ENCODE measurements at regions not wholly inside any gene's neighbourhood (a gene's known extent, or its start where the extent isn't known, plus 50 kb on each side); places are given as distances from the start of the nearest gene placed in this dataset.
A peak's percentile ranks its signal among the peaks of the same experiment; 100 is the strongest.

GRCh38 chr2:6789559-6790138, 76.1 kb downstream of the CMPK2 start:
- DNase-seq (ENCODE audit: low read depth) = no peak
- TF ChIP-seq, protein P1, sequence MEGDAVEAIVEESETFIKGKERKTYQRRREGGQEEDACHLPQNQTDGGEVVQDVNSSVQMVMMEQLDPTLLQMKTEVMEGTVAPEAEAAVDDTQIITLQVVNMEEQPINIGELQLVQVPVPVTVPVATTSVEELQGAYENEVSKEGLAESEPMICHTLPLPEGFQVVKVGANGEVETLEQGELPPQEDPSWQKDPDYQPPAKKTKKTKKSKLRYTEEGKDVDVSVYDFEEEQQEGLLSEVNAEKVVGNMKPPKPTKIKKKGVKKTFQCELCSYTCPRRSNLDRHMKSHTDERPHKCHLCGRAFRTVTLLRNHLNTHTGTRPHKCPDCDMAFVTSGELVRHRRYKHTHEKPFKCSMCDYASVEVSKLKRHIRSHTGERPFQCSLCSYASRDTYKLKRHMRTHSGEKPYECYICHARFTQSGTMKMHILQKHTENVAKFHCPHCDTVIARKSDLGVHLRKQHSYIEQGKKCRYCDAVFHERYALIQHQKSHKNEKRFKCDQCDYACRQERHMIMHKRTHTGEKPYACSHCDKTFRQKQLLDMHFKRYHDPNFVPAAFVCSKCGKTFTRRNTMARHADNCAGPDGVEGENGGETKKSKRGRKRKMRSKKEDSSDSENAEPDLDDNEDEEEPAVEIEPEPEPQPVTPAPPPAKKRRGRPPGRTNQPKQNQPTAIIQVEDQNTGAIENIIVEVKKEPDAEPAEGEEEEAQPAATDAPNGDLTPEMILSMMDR (IDR thresholded peaks at IDR 0.05; ENCODE audit: control insufficient read depth, extremely low read depth, insufficient read depth) = no peak
- H3K4me3 ChIP-seq (ENCODE audit: low read depth, low read length) = no peak overlapping the region

- TF ChIP-seq, protein P1 (IDR thresholded peaks at IDR 0.05; ENCODE audit: control insufficient read depth, extremely low read depth, insufficient read depth) = 0 out of 2 replicates have a peak, but pooled peaks have one; percentile 17
- no peak overlapping the region for H3K4me3 ChIP-seq (ENCODE audit: low read depth, low read length)
- no peak for DNase-seq (ENCODE audit: low read depth)
Observed at GRCh38 chr2:6791682-6792081, 74.0 kb downstream of the CMPK2 start.

- DNase-seq (ENCODE audit: low read depth) = no peak
- H3K4me3 ChIP-seq (ENCODE audit: low read depth, low read length) = no peak overlapping the region
- TF ChIP-seq, protein P1 (IDR thresholded peaks at IDR 0.05; ENCODE audit: control insufficient read depth, extremely low read depth, insufficient read depth) = no peak
Observed at GRCh38 chr2:6792883-6793282, 72.8 kb downstream of the CMPK2 start.

- DNase-seq (ENCODE audit: low read depth) = no peak
- H3K4me3 ChIP-seq (ENCODE audit: low read depth, low read length) = no peak overlapping the region
- TF ChIP-seq, protein P1 (IDR thresholded peaks at IDR 0.05; ENCODE audit: control insufficient read depth, extremely low read depth, insufficient read depth) = no peak
Observed at GRCh38 chr2:6793371-6793770, 72.3 kb downstream of the CMPK2 start.

DNA sequence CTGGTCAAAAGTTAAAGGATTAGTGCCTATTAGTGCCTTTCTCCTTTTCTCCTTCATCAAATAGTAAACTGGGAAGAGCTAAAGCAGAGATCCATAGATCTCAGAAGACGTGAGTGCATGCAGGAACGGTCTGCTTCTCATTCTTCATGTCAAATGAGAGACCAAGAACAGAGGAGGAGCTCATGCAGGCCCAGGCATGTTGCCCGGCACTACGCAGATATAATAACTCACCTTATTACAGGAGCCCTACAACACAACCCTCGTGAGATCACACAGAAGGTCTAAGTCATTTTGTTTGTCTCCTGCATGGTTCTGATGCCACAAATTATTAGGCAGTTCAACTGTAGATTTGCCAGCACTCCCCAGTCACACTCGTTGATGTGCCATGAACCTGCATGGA, 71.8 kb downstream of the CMPK2 start:
- TF ChIP-seq, protein P1 (IDR thresholded peaks at IDR 0.05; ENCODE audit: control insufficient read depth, extremely low read depth, insufficient read depth) = no peak
- no peak overlapping the region for H3K4me3 ChIP-seq (ENCODE audit: low read depth, low read length)
- no peak for DNase-seq (ENCODE audit: low read depth)

GRCh38 chr2:6794448-6794847, 71.3 kb downstream of the CMPK2 start:
- TF ChIP-seq, protein P1 (IDR thresholded peaks at IDR 0.05; ENCODE audit: control insufficient read depth, extremely low read depth, insufficient read depth) = no peak
- H3K4me3 ChIP-seq (ENCODE audit: low read depth, low read length) = no peak overlapping the region
- no peak for DNase-seq (ENCODE audit: low read depth)
